ENCODE measurements at regions not wholly inside any gene's neighbourhood (a gene's known extent, or its start where the extent isn't known, plus 50 kb on each side); places are given as distances from the start of the nearest gene placed in this dataset.

DNA sequence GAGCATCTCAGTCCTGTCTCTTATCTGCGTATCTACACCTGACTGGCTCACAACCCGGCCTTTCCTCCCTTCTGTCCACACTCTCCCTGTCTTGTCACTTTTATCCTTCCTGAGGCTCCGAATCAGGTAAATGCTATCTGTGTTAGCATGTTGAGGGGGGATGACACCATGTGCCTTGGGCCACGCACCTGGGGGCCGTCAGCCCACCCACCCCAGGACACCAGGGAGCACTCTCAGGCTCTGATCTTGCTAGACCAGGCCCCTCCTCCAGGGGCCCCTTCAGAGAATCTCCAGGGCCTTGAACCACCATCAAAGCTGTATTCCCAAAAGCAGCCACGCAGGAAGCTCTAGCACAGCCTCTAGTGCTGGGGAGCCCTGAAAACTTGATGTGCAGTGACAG lies 278.7 kb upstream of the SHH start:
- Mint-ChIP-seq H3K27me3 (no peaks in the 10 kb centered on the region), H3K36me3 (ENCODE audit: low read depth) (no peaks in the 10 kb centered on the region), H3K27ac (no peak overlapping the region), H3K9me3 (ENCODE audit: low read depth) (peaks cover 3% of the 10 kb centered on the region), H3K4me1 (peaks cover 10% of the 10 kb centered on the region), H3K4me3 (no peak overlapping the region)
- CTCF ChIA-PET: no interaction called here
- DNase-seq (no peak), ATAC-seq (no peak)
- intact Hi-C loops (cut with DNase I, micrococcal nuclease): no loop called here
- POLR2A ChIA-PET: no interaction called here

- CTCF ChIA-PET: no interaction called here
- no peak overlapping the region for H3K27ac Mint-ChIP-seq
Observed at GRCh38 chr7:156089222-156089621, 277.0 kb upstream of the SHH start.

DNA sequence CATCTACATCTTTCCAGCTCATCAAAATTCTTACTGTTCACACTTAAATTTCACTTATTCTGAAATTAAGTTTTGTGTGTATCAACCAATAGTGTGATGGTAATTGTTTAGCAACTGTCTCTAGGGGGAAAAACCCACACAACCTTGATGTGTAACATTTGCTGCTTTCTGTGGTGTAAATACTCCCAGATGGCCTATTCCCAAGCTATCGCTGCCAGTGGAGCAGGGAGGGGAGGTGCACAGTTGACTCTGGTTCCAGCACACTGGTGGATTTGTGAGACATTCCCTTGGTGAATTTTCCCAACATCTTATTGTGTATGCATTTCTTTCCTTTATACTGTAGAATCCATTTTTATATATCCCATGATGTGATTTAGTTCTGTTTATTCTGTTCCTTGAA lies 275.9 kb upstream of the SHH start:
- Mint-ChIP-seq H3K27me3 (no peaks in the 10 kb centered on the region), H3K4me3 (no peak overlapping the region), H3K36me3 (ENCODE audit: low read depth) (no peaks in the 10 kb centered on the region), H3K9me3 (ENCODE audit: low read depth) (no peaks in the 10 kb centered on the region), H3K4me1 (peaks cover 5% of the 10 kb centered on the region), H3K27ac (no peak overlapping the region)
- POLR2A ChIA-PET: no interaction called here
- DNase-seq (no peak), ATAC-seq (no peak)
- CTCF ChIA-PET: interaction anchor here (0.8 kb wide), 1 partner anchor 15 kb away, joined by 3 read pairs; no protein-coding TSS in a partner anchor
- intact Hi-C loops (cut with DNase I, micrococcal nuclease): no loop called here

More at GRCh38 chr7:156089222-156089621, 277.0 kb upstream of the SHH start:
- H3K4me1 Mint-ChIP-seq: peaks cover 5% of the 10 kb centered on the region
- intact Hi-C loops (cut with DNase I, micrococcal nuclease): no loop called here
- no peak for DNase-seq
- no peak overlapping the region for H3K4me3 Mint-ChIP-seq
- no peaks in the 10 kb centered on the region for H3K27me3 Mint-ChIP-seq
- H3K9me3 Mint-ChIP-seq (ENCODE audit: low read depth): peaks cover 3% of the 10 kb centered on the region
- POLR2A ChIA-PET: no interaction called here
- no peak for ATAC-seq
- no peaks in the 10 kb centered on the region for H3K36me3 Mint-ChIP-seq (ENCODE audit: low read depth)

DNA sequence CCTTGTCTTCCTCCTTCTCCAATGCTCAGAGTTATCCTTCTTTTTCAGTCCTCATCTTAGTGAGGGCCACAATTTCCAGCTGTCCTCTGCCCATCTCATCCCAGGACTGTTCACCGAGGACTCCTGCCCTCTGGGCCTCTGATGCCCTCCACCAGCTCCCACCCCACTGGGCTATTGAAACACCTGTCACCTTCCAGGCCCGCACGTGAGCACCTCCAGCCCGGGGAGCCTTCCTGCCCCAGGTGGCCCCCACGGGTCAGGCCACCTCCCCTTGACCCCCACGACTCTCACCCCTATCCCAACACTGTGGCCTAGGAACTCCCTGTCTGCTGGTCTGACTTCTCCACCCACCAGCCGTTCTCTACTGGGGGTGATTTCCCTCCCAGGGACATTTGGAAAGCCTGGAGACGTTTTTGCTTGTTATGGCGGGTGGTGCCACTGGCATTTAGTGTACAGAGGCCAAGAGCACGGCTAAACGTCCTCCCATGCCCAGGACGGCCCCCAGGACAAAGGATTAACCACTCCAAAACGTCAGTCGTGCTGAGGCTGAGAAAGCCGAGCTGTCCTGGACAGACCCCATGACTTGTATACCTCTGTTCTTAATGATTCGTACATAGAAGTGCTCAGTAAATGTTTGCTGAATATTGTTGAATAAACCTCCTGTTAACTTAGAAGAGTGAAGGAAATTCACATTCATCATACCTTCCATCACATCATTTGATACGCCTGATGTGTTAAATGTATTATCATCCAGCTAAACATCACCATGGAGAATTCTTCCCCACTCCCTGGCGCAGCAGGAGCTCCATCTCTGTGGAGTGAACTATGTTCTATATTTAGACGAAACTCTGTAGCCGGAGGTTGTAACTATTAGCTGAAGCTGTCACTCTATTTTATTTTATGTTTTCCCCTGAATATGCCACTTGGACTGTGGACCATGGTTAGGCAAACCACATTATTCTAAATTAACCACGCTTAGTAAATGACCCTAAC lies 270.1 kb upstream of the SHH start:
- Mint-ChIP-seq H3K27me3 (no peaks in the 10 kb centered on the region), H3K27ac (no peak overlapping the region)

GRCh38 chr7:156080596-156080995 lies 268.3 kb upstream of the SHH start:
- intact Hi-C loops (cut with DNase I, micrococcal nuclease): no loop called here
- H3K36me3 Mint-ChIP-seq (ENCODE audit: low read depth): no peaks in the 10 kb centered on the region
- H3K4me3 Mint-ChIP-seq: no peak overlapping the region
- H3K4me1 Mint-ChIP-seq: no peaks in the 10 kb centered on the region
- no peak for DNase-seq
- no peak overlapping the region for H3K27ac Mint-ChIP-seq
- POLR2A ChIA-PET: no interaction called here
- H3K9me3 Mint-ChIP-seq (ENCODE audit: low read depth): no peaks in the 10 kb centered on the region
- CTCF ChIA-PET: no interaction called here
- no peak for ATAC-seq
- no peaks in the 10 kb centered on the region for H3K27me3 Mint-ChIP-seq

More for the DNA sequence above, 270.1 kb upstream of the SHH start:
- ATAC-seq (no peak), DNase-seq (no peak)
- no peak overlapping the region for H3K4me3 Mint-ChIP-seq
- H3K4me1 Mint-ChIP-seq: no peaks in the 10 kb centered on the region
- H3K9me3 Mint-ChIP-seq (ENCODE audit: low read depth): no peaks in the 10 kb centered on the region
- intact Hi-C loops (cut with DNase I, micrococcal nuclease): no loop called here
- no peaks in the 10 kb centered on the region for H3K36me3 Mint-ChIP-seq (ENCODE audit: low read depth)
- CTCF ChIA-PET: no interaction called here
- POLR2A ChIA-PET: no interaction called here

DNA sequence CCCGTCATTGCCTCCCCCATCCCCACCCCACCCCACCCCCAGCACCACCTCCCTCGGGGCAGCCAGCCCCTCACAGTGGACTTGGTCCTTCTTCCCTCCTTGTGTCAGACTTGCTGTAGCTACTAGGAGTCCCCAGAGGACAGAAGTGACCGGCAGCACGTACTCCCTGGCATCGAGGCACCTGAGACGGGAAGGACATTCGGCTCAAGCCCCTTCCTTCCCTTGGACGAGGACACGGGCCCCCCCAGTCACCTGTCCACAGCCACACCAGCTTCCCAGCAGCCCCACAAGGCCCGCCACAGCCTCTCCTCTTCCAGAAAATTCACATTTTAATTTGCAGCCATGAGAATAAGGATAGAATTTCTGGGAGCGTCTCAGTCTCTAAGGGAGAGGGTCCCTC lies 267.8 kb upstream of the SHH start:
- no peaks in the 10 kb centered on the region for H3K36me3 Mint-ChIP-seq (ENCODE audit: low read depth)
- CTCF ChIA-PET: no interaction called here
- no peak overlapping the region for H3K27ac Mint-ChIP-seq
- no peaks in the 10 kb centered on the region for H3K9me3 Mint-ChIP-seq (ENCODE audit: low read depth)
- no peak for DNase-seq
- intact Hi-C loops (cut with DNase I, micrococcal nuclease): no loop called here
- no peak overlapping the region for H3K4me3 Mint-ChIP-seq
- POLR2A ChIA-PET: no interaction called here
- H3K4me1 Mint-ChIP-seq: no peaks in the 10 kb centered on the region
- no peak for ATAC-seq
- H3K27me3 Mint-ChIP-seq: no peaks in the 10 kb centered on the region

DNA sequence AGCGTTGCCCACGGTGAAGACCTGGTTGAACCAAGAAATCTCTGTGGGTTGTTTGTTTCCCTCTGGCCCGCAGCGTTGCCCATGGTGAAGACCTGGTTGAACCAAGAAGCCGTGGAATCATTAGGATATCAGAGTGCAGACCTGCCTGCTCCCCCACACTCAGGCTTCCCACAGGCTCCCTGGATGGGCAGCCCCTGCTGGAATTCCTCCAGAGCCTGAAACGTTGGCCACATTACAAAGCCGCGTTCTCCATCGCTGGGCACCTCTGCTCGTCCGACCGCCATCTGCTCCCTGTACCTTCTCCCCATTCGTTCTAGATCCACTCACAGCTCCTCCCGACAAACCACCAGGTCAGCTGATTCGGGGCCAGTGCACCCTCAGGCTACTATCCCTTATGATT lies 266.9 kb upstream of the SHH start:
- intact Hi-C loops (cut with DNase I, micrococcal nuclease): no loop called here
- ATAC-seq: no peak
- H3K4me1 Mint-ChIP-seq: no peaks in the 10 kb centered on the region
- H3K9me3 Mint-ChIP-seq (ENCODE audit: low read depth): no peaks in the 10 kb centered on the region
- no peaks in the 10 kb centered on the region for H3K36me3 Mint-ChIP-seq (ENCODE audit: low read depth)
- H3K27me3 Mint-ChIP-seq: no peaks in the 10 kb centered on the region
- no peak overlapping the region for H3K27ac Mint-ChIP-seq
- POLR2A ChIA-PET: no interaction called here
- no peak for DNase-seq
- CTCF ChIA-PET: no interaction called here
- H3K4me3 Mint-ChIP-seq: no peak overlapping the region

DNA sequence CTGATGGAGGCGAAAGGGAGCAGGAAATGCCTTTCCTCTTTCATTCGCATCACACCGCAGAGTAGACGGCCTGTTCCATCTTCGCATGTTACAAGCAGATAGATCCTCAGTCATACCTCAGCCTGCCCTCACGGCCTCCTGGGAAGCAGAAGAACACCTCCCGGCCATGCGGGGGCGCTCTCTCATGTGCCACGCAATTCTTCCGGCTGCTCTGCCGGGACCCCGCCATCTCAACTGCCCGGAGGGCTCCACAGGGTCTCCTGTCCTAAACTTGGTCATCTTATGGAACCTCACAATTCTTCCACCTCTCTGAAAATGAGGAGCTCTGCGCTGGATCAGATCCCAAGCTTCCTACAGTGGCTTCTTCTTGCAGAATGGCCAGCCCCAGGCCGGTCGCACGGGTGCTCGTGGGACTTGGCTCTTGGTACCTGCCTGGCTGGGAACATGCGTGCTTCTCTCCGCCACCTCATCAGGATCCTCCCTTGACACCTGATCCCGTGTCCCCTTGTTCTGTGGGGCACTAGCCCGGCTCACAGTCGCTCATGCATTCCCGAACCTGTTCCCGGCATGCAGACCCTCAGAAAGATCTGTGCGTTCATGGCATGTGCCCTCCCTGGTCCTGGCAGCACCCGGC lies 262.8 kb upstream of the SHH start:
- Mint-ChIP-seq H3K27ac (no peak overlapping the region), H3K4me1 (no peaks in the 10 kb centered on the region), H3K9me3 (ENCODE audit: low read depth) (no peaks in the 10 kb centered on the region), H3K27me3 (no peaks in the 10 kb centered on the region), H3K4me3 (no peak overlapping the region), H3K36me3 (ENCODE audit: low read depth) (no peaks in the 10 kb centered on the region)
- intact Hi-C loops (cut with DNase I, micrococcal nuclease): no loop called here
- ChIA-PET CTCF (no interaction called here), POLR2A (no interaction called here)
- ATAC-seq (no peak), DNase-seq (no peak)

GRCh38 chr7:156074084-156074483 lies 261.8 kb upstream of the SHH start:
- no peaks in the 10 kb centered on the region for H3K36me3 Mint-ChIP-seq (ENCODE audit: low read depth)
- POLR2A ChIA-PET: no interaction called here
- CTCF ChIA-PET: no interaction called here
- no peaks in the 10 kb centered on the region for H3K4me1 Mint-ChIP-seq
- intact Hi-C loops (cut with DNase I, micrococcal nuclease): no loop called here
- no peak overlapping the region for H3K4me3 Mint-ChIP-seq
- H3K27ac Mint-ChIP-seq: no peak overlapping the region
- no peak for ATAC-seq
- no peaks in the 10 kb centered on the region for H3K9me3 Mint-ChIP-seq (ENCODE audit: low read depth)
- DNase-seq: no peak
- no peaks in the 10 kb centered on the region for H3K27me3 Mint-ChIP-seq

DNA sequence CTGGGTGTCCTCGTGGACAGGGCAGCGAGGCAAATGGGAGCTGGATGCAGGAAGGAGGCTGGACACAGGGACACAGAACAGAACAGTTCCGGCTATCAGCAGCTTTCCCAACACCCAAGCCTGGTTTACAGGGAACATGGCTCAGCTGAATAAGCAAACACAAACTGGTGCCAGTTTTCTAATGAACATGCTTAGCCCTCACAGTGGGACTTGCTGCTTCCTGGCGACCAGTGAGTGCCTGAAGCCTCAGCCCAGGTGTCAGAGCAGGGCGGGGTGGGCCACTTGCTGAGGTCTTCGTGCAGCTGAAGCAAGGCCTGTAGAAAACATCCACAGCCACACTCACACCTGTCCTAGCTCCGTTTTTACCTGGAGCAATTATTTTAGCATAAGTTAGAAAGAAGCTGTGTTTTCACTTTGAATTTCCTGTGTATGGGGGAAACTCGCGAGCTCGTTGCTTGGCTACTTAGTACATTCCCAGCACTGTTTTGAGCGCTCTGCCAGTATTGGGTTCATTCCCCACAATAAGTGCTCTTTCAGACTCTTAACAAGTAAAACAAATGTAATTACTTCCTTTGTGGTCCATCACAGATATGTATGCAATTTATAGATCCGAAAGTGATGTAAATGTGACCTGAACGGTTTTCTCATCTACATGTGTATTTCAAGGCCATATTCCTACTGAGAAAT lies 261.2 kb upstream of the SHH start:
- H3K9me3 Mint-ChIP-seq (ENCODE audit: low read depth): no peaks in the 10 kb centered on the region
- no peaks in the 10 kb centered on the region for H3K27me3 Mint-ChIP-seq
- H3K4me1 Mint-ChIP-seq: no peaks in the 10 kb centered on the region
- DNase-seq (no peak), ATAC-seq (no peak)
- H3K36me3 Mint-ChIP-seq (ENCODE audit: low read depth): no peaks in the 10 kb centered on the region
- CTCF ChIA-PET: no interaction called here
- no peak overlapping the region for H3K4me3 Mint-ChIP-seq
- H3K27ac Mint-ChIP-seq: no peak overlapping the region
- POLR2A ChIA-PET: interaction anchor here (0.6 kb wide), 1 partner anchor 8 kb away, joined by 4 read pairs; no protein-coding TSS in a partner anchor
- intact Hi-C loops (cut with DNase I, micrococcal nuclease): no loop called here

DNA sequence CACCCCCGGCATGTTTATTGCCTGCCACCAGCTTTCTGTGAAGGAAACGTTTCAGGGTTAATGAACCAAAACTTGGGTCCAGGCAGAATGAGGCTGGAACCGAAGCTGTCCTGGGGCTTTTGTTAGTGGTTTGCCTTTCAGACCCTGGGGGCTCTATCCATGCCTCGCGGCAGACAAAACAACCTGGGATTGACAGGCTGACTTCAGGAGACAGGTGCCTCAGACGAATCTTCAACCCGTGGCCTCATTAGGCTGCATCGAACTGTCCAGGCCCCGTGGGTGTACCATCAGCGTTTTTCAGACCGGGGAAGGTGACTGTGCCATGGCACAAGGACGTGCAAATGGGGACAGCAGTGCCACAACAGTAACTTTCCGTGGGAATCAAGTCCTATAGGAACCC lies 259.3 kb upstream of the SHH start:
- CTCF ChIA-PET: no interaction called here
- no peaks in the 10 kb centered on the region for H3K36me3 Mint-ChIP-seq (ENCODE audit: low read depth)
- no peak overlapping the region for H3K4me3 Mint-ChIP-seq
- H3K9me3 Mint-ChIP-seq (ENCODE audit: low read depth): no peaks in the 10 kb centered on the region
- ATAC-seq (no peak), DNase-seq (no peak)
- peaks cover 2% of the 10 kb centered on the region for H3K27me3 Mint-ChIP-seq
- POLR2A ChIA-PET: no interaction called here
- no peaks in the 10 kb centered on the region for H3K4me1 Mint-ChIP-seq
- intact Hi-C loops (cut with DNase I, micrococcal nuclease): no loop called here
- no peak overlapping the region for H3K27ac Mint-ChIP-seq

DNA sequence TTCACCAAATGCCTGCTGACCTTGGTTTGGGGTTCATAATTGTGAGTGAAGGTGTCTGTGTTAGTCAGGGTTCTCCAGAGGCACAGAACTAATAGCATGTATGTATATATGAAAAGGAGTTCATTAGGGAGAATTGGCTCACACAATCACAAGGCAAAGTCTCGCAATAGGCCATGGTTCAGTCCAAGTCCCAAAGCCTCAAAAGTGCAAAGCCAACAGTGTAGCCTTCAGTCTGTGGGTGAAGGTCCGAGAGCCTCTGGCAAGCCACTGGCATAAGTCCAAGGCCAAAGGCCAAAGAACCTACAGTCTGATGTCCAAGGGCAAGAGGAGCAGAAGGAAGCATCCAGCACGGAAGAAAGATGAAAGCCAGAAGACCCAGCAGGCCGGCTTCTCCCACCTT lies 257.6 kb upstream of the SHH start:
- H3K27ac Mint-ChIP-seq: no peak overlapping the region
- DNase-seq: no peak
- no peaks in the 10 kb centered on the region for H3K36me3 Mint-ChIP-seq (ENCODE audit: low read depth)
- ATAC-seq: no peak
- H3K27me3 Mint-ChIP-seq: peaks cover 2% of the 10 kb centered on the region
- POLR2A ChIA-PET: no interaction called here
- CTCF ChIA-PET: no interaction called here
- H3K4me1 Mint-ChIP-seq: peaks cover under 1% of the 10 kb centered on the region
- no peak overlapping the region for H3K4me3 Mint-ChIP-seq
- intact Hi-C loops (cut with DNase I, micrococcal nuclease): no loop called here
- no peaks in the 10 kb centered on the region for H3K9me3 Mint-ChIP-seq (ENCODE audit: low read depth)

Data from activated CD4-positive, alpha-beta T cell treated with anti-CD3 and anti-CD28 coated beads for 36 hours (primary cell).